NCI-H2196 treated with DMSO at 0.1 percent for 48 hours (cell line): ENCODE measurements at regions not wholly inside any gene's neighbourhood (a gene's known extent, or its start where the extent isn't known, plus 50 kb on each side); places are given as distances from the start of the nearest gene placed in this dataset.
"Not testable (repeated sequence)": the region's sequence is repeated elsewhere in the genome, so short reads cannot be mapped to it uniquely, and the experiment has no call there.

Source experiments
- DNase-seq: peaks from one replicate; lab custom pipeline; 2025; ENCODE audit not compliant: unreplicated experiment; lab: John Stamatoyannopoulos, UW

DNA sequence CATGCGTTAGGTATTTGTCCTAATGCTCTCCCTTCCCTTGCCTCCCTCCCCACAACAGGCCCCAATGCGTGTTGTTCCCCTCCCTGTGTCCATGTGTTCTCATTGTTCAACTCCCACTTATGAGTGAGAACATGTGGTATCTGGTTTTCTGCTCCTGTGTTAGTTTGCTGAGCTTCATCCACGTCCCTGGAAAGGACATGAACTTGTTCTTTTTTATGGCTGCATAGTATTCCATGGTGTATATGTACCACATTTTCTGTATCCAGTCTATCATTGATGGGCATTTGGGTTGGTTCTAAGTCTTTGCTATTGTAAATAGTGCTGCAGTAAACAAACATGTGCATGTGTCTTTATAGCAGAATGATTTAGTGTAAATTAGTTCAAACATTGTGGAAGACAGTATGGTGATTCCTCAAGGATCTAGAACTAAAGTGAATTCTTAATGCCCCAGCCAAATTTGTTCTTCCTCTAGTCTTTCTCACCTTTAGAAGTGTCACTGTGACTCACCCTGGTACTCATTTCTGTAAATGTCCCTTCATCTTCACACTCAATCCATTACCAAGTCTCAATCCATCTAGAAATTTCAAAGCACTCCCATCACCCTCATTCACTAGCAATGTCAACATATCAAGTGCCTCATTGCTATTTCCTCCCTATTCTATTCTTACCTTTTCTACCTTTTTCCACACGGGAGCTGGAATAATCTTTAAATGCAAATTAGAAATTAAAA is 123.9 kb downstream of the MREG start:
- DNase-seq, result not testable (repeated sequence)

DNA sequence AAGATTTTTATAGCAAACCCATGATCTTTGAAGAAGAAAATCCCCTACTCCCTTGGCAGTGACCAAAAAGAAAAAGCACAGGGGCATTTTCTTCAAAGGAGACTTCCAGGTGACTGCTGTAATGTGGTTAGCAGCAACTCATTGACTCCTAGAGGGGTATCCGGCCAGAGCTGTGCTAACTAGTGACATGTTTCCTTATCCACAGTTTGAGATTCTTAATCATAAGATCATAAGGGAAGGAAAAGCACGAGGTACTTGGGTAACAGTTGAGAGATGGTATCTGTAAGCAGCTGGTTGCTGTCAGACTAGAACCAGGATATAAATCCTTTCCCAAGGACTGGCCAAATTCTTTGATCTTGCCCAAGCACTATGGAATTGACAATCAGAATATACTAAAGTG is 124.7 kb downstream of the MREG start:
- no peak for DNase-seq

DNA sequence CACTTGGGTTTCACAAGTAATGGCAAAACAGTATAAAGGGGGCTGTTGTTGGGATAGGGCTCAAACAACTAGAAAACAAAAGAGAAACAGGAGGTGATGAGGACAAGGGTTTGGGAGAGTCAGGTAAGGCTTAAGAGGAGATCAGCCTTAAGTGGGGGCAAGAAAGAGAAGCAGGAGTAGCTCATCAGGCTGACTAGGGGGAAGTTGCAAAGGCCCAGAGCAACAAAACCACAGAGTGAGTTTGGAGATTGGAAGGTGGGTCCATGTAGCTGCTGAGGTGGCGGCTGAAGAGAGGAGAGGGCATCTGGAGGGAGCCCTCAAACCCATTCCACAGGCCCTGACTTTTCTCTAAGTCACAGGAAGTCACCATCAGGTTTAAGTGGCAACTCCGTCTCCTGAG is 126.0 kb downstream of the MREG start:
- no peak for DNase-seq

DNA sequence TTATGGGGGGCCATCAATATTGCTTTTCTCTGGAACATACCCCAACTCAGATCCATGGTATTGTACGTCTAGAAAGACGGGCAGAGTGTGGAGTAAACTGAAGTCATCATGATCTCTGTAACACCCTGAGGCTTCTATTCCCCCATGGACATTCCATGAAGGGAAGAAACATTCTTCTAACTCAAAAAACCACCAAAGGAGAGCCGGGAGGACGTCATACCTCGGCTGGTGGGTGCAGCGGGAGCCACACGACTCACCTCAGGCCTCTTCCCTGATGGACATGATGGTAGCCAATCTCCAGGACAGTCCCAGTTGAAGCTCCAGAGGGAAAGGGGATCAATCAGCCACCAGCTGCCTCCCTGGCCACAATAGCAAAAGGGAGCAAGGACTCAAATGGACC is 127.3 kb downstream of the MREG start:
- no peak for DNase-seq

DNA sequence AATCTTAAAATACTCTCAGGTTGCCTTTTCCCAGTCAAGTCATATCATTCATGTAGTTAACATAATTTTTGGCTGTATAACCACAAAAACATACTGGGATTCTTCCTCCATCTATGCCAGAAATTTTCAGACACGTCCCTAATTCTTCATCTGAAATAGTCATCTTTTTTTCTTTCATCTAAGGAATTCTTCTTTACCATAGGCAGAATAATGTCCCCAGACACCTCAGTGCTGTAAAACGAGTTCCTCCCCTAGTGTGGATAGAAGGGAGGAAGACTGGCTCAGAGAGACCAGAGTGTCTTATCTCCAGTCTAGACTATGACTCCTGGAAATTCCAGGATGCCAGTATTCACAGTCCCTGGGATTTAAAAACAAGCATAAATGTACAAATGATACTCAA is 127.8 kb downstream of the MREG start:
- no peak for DNase-seq

DNA sequence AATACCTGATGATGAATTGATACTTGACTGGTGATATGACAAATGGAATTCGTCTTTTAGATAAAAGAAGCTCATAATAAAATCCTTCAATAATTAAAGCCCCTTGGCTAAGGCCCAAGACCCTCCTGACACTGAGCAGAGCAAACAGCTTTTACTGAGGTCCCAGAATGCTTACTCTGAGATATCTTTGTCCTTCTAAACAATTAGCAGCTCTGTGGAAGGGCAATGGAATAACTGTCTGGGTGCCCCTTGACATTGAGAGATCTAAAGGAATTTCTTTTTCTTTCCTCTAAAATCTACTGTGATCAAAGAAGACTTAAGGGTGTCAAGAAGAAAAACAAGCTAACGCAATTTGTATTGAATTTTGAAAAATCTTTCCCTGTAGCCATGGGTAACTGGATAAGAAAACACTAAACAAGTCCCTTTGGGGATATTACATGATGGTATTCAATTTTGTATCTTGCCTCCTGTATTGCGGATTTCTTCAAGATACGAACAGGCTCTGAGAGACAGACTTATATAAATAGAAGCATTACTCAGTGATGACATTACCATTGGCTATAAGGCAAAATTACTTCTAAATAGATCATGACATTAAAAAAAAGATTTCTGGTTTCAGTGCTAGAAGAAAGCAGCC is 128.8 kb downstream of the MREG start:
- DNase-seq, result no peak

DNA sequence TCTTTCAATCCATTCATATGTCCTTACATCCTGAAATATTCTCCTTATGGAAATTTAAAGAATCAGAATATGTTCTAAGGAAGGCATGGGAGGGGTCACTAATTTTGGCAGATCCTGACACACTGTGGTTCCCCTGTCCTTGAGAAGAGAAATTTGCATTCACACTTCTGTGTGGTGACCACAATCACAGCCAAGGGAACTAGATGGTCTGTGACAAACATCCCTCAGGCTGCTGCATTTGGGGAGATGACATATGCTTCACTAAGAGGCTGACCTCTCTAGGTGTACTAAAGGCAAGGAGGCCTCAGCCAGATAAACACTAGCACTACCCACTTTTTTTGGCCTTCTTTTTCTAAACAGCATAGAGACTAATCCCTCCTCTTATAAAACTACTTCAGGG is 129.6 kb downstream of the MREG start:
- DNase-seq, result no peak

DNA sequence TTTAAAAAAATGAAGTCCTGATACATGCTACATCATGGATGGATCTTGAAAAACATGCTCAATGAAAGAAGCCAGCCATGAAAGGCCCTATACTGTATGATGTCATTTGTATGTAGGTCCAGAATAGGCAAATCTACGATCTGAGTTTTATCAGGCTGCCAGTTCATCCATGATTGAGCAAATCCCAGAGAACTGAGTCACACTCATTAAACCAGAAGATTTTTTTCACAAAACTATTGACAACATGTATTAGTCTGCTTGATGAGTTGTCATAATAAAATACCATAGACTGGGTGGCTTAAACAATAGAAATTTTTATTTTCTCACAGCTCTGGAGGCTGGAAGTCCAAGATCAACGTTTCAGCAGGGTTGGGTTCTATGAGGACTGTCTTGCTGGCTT is 130.7 kb downstream of the MREG start:
- DNase-seq, result no peak

DNA sequence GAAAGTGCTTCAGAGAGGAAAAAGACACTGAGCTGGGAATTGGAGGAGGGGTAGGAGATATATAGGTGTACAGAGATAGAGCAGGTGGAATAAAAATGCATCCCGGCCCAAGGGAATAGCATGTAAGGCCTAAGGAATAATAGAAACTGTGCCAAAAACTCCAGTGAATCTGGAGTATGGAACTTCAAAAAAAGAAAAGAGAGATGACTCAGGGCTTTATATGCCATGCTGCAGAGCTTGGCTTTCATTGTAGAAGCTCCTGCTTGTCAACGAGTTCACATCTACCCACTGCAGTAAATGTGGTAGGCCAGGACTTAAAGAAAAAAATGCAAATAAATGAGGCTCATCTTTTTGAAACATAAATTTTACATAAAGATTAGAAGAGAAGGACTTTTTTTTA is 131.8 kb downstream of the MREG start:
- DNase-seq, result no peak

DNA sequence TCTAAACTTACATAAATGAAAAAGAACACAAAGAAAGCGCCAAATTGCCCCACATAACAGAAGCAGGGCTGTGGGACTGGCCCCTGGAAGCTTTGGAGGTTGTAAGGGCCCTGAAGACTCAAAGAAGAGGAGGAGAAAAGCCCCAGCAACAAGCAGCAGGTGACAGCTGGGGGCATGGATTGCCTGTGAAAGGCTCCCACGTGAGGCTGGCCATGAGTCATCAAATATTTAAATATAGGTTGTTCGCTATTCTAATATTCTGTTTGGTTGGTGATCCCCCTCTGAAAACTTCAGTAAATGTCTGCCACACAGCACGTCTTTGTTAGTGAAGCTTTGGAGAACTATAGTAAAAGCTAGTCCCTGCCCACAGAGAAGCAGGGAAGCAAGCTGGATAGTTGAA is 132.4 kb downstream of the MREG start:
- DNase-seq, result no peak

DNA sequence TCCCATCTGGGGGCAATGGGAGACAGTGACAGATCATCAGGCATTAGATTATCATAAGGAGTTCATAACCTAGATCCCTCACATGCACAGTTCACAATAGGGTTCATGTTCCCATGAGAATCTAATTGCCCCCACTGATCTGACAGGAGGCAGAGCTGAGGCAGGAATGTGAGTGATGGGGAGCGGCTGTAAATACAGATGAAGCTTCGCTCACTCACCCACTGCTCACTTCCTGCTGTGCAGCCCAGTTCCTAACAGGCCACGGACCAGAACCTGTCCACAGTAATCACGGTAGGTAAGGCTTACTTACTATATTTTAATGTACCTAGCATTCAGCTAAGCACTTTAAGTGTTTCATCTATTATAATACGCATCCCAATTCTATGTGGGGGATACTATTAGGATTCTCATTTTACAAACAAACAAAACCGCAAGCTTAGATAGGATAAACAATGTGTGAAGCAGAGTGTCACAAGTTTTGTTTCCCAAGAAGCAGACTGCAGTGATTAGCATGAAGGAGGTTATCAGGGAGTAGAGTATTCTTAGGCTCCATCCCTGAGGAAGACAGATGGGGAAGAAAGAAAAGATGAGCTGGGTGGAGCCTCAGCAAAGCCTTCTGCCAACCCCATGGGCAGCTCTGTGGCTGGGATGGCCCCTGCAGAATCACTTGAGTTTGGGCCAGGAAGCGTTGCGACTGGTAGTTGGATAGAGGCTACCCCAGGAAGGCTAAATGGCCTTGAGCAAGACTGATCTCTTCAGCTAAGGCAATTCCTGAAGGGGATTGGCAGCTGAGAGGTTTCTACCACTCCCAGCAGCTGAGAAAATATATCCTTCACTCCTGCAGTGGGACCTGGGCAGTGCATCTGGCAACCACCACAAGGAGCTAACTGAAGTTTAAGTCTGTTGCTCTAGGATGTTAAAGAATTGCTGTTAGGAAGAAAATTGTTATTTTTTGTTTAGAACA is 133.1 kb downstream of the MREG start:
- DNase-seq, result no peak

DNA sequence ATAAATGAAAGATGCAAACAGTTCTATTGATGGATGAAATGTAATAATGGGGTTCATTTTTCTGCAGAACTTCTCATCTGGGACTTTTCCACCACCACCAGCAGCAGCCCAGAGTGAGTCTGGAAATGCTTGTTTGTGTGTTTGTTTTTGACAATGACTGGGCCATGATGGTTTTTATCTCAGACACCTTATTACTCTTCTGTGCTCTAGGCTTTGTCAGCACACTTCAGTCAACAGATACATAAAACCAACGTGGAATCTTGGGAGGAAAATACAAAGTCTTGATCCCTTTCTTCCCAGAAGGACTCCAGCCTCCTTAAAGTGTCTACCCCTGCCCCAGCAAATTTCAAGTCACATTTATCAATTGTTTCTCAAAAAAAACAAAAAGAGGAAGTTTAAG is 134.0 kb downstream of the MREG start:
- no peak for DNase-seq

DNA sequence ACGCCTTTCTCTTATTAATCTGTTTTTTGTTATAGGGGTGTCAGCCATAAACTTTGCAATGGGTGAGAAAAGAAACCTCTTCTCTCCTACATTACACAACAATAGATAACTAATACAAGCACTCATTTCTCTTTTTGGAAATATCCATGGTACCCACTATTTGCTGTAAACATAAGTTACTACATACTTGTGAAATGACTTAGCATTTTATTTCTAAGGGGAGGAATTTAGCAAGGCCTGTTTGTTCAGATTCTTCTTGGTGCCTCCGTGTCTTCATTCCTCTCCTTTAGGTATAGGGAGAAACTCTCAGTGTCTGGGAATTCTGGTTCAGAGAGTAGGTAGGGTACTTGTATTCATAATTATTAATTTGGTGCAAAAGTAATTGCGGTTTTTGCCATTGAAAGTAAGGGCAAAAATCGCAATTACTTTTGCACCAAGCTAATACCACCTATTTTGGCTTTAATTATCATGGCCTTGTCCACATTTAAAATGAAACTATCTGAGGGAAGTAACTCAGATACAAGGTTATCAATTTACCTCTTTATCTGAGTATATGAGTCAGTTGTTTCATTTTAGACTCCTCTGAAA is 134.8 kb downstream of the MREG start:
- no peak for DNase-seq

DNA sequence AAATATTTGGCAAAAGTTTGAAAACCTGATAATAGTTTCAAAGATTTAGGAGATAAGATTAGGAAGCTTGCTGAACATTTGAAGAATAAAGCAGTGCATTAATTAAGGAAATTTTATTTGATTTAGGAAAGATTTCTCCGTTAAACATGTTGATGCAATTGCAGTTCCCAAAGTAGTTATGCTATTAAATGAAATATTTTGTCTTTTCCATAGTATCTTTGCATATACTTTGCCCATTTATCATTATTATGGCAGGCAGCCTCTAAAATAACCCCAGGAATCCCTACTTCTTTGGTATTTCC is 136.5 kb downstream of the MREG start:
- no peak for DNase-seq

DNA sequence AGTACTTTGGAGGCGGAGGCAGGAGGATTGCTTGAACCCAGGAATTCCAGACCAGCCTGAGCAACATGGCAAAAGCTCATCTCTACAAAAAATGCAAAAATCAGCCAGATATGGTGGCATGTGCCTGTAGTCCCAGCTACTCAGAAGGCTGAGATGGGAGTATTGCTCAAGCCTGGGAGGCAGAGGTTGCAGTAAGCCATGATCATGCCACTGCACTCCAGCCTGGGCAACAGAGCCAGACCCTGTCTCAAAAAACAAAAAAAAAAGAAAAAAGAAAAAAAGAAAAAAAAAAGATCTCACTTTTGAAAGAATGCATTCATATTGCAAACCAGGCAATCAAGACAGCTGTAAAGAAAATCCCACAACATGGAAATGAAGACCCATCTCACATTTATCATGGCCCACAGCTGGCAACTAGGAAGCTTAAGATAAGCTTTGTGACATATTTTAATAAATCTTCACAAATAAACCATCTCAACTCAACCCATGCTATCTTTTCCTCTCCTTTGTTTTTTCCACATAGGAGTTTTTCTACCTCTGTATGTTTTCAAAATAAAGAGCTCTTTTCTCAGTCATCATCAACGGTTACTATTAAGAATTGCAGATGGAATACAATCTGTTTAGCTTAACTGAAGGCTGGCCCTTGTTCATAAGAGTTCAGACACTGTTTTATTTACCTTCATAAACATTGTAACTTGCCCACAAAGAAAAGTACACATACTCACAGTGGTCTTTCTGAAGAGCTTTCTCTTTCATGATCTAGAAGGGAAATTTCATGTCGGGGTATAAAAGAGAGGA is 137.0 kb downstream of the MREG start:
- DNase-seq, result no peak

DNA sequence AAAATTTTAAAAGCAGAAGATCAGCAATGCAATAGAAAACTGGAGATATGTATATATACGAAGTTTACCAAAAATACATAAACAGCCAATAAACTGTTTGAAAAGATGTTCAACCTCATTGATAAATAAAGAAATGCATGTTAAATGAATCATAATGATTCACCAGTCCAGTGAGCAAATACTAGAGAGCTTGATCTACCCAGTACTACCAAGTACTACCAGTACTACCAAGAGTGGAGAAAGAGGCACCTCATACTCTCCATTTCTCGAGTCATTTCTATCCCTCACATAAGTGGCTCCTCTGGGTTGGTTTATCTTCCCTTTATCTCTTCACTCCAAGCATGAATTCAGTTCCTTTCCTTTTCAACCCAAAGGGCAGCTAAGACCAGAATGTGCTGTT is 138.9 kb downstream of the MREG start:
- no peak for DNase-seq

DNA sequence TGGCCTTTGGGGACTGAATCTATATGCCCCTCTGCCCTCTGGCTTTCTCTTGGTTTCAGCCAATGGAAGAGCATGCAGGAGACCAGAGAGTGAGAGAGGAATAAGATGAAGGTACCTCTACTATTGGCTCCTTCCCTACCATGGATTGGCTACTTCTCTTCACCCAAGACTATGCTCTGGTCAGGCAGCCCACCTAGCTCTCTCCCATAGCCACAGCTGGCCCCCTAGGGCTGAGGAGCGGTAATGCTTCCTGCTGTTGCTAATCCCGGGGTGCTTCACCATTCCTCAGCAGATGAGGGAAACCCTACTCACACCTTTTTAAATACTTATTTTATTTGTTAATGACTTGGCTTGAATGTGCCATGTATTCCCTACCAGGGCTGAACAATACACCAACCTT is 142.4 kb downstream of the MREG start:
- no peak for DNase-seq

DNA sequence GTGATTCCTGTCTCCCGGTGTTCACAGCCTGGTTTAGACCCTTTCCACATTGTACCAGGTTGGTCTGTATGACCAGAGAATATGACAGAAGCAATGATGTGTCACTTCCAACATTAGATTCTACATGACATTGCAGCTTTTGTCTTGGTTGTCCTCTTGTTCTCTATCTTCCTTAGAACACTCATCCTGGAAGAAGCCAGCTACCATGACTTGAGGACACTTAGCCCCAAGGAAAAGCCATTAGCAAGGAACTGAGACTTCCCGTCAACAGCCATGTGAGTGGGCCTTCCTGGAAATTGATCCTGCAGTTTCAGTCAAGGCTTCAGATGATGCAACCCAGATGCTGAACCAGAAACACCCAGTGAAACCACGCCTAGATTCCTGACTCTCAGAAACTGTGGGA is 143.3 kb downstream of the MREG start:
- DNase-seq, result no peak

DNA sequence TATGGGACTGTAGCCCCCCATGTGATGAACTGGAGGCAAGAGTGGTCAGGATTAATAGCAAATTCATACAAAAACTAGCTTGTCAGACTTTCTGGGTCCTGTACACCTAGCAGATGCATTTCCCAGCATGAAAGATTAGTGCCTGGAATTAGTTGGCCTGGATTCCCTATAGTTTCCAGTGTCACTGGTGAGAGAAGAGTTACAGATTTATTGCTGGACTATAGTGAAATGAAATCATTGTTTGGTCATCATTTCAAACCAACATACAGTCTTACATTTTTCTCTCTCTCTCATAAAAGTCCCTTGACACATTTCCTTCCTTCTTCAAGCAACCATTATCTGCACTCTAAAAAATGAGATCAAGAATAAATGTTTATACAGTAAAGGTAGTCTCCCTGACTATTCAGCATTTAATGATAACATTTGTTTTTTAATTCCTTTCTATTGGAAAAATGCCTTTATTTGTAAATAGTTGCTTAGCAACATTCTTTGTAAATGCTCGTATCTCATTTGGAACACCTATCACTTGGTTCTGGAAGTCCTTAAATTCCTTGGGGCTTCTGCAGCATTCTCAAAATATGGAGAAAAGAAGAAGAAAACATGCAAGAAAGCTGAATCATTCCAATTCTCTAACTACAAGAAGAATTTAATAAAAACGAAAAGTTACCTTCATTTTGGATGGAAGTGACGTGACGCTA is 144.4 kb downstream of the MREG start:
- DNase-seq, result no peak

DNA sequence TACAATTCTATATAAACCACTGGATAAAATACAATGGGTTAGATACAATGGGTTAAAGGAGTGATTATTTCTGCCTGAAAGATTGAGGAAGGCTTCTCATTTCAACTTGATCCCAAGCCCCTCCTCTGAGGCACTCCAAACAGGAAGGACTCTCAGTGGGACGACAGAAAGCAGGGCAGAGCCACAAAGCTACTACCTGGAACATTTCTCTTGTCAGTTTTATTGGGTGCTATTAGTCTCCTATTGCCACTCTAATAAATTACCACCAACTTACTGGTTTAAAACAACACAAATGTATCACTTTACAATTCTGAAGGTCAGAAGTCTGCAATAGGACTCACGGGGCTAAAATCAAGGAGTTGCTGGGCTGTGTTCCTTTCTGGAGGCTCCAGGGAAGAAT is 146.7 kb downstream of the MREG start:
- no peak for DNase-seq
